DMS53 treated with DMSO at 0.1 percent for 48 hours (cell line): ENCODE measurements at regions not wholly inside any gene's neighbourhood (a gene's known extent, or its start where the extent isn't known, plus 50 kb on each side); places are given as distances from the start of the nearest gene placed in this dataset.

Experiments used
- DNase-seq: peaks from one replicate; lab custom pipeline; 2025; ENCODE audit not compliant: unreplicated experiment; lab: John Stamatoyannopoulos, UW

GRCh38 chr2:57862153-57862552, 184.5 kb upstream of the VRK2 start:
- no peak for DNase-seq

GRCh38 chr2:57862727-57863126, 183.9 kb upstream of the VRK2 start:
- DNase-seq: no peak

GRCh38 chr2:57864926-57865325, 181.7 kb upstream of the VRK2 start:
- no peak for DNase-seq

GRCh38 chr2:57867730-57868129, 178.9 kb upstream of the VRK2 start:
- no peak for DNase-seq

GRCh38 chr2:57868619-57869139, 177.9 kb upstream of the VRK2 start:
- DNase-seq: no peak

DNA sequence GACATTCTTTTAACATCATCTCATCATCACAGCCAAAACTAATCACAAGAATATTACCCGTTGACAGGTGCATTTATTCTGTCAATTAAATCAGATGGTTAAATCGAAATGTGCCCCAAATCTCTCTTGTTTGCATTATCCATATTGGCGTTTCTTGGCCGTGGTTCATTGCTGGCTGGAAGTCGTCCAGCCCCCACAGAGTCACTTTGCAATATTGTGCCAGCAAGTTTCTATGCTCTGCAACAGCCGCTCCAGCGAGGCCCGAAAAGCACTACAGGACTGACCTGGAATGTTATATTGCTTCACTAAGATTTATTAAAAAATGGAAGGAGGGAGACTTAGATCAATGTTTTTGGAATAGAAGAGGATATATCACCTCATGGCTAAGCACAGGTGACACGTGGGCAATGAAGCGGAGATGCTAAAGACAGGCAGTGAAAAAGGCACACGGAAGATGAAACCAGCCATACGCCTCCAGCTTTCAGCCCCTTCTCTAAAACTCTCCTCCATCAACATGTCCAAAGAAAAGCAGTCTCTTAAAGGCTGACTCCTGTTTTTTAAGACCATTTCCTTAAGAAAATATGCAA, 176.8 kb upstream of the VRK2 start:
- DNase-seq: no peak

DNA sequence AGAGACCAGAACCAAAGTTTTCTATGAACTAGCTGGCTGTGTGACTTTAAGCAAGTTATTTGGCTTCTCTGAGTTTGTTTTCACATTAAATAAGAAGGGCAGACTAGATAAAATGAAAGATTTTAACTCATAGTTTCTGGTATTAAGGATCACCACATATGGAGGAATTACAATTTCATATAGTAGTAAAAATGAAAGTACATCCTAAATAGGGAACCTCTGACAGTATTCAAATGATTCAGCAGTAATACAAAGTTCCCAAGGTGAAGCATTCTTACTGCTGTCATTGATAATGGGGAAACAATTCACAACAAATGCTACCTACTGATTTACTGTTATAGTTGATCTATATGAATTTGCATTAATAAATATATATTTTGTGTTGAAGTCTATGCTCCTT, 170.3 kb upstream of the VRK2 start:
- DNase-seq: no peak

DNA sequence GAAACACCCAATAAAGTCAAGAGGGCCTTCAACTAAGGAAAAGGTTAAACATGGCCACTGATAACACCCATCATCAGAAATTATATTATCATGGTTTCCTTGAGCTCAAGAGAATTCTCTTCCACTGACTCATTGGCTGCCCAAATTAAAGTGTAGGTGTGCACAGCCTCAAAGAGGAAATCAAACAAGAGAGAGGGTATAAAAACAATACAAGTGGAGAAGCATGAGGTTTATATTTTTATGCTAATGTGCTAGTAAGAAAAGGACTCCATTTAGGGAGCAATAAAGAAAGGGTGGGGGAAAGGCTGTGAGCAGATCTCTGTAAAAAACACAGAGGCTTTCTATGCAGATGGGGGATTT, 168.8 kb upstream of the VRK2 start:
- DNase-seq: no peak

- no peak for DNase-seq
Observed at GRCh38 chr2:57878171-57878865, 168.3 kb upstream of the VRK2 start.

DNA sequence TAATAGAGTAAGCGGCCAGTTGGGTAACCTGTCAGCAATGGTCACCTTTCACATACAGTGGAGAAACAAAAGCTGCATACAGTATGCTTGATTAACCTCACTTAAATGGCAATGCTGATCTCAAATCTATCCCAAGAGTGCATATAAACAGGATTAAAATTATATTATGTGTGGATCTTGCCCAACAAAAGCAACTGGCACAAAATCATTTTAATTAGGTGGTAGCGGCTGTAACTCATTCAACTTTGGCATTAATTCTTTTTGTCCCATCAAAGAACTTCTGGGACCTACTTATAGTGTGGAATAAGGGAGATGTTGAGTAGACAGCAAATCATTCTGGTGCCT, 167.8 kb upstream of the VRK2 start:
- DNase-seq: no peak

- DNase-seq: no peak
Observed at GRCh38 chr2:57880446-57880845, 166.2 kb upstream of the VRK2 start.

GRCh38 chr2:57880967-57881366, 165.6 kb upstream of the VRK2 start:
- DNase-seq: no peak

DNA sequence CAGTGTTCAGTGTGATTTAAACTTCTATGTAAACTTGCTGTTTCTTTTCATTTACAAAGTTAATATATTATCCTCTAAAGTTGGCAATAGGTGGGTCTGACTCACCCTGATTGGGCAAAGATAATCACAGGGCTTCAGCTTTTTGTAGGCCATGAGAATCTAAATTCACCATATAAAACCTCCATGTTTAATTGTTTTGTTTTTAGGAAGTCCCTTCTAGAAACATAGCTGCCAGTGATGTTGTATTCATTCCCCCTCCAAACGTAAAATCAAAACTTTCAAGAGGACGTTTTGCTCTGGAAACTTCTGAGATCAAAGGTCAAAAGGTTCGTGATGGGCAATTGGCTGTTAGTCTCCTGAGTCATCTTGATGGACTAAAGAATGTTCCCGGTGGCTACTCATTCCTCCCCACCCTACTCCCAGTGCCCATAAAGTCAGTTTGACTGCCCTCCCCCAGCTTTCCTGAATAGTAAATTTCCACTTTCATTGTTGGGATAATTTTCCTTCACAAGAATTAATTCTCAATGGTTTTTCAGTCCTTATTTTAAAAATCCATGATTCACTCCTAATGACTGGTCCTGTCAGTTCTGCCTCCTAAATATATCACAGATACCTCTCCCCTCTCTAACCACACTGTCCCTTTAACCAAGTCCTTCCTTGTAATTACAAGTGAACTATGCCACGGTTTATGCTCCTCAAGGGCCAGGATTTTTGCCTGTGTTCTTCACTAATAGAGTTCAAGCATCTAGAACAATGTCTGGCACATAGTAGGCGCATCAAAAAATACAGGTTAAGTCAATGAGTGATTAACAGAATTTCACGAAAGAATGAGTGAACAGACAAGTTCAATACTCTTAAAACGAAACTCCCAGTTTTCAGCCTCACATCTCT, 164.4 kb upstream of the VRK2 start:
- no peak for DNase-seq

DNA sequence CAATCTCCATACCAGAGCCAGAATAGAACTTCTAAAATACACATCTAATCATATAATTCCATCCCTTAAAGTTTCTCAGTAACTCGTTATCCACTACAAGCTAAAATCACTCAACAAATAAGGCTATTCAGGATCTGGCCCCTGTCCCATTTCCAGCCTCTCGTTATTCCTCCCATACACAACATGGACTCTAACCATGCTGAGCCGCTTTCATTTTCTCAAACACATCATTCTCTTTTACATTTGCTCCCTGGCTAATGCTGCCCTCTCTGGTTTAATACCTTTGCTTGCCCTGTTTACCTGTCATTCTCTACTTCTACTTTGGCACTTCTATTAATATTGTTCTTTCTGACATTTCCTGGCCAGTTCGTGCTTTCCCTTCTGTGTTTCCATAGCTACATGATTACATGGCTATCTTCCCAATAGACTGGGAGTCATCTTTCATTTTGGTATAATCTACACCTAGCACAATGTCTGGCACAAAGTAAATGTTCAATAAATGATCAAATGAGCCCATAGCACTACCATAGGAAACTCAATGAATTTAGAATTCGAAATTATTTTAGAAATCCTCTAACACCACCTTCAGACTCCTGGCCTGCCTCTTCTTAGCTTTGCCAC, 163.6 kb upstream of the VRK2 start:
- DNase-seq: peak; percentile 46

GRCh38 chr2:57884281-57884680, 162.3 kb upstream of the VRK2 start:
- DNase-seq: no peak

- DNase-seq: peak; percentile 59
Observed at GRCh38 chr2:57885742-57886141, 160.9 kb upstream of the VRK2 start.

DNA sequence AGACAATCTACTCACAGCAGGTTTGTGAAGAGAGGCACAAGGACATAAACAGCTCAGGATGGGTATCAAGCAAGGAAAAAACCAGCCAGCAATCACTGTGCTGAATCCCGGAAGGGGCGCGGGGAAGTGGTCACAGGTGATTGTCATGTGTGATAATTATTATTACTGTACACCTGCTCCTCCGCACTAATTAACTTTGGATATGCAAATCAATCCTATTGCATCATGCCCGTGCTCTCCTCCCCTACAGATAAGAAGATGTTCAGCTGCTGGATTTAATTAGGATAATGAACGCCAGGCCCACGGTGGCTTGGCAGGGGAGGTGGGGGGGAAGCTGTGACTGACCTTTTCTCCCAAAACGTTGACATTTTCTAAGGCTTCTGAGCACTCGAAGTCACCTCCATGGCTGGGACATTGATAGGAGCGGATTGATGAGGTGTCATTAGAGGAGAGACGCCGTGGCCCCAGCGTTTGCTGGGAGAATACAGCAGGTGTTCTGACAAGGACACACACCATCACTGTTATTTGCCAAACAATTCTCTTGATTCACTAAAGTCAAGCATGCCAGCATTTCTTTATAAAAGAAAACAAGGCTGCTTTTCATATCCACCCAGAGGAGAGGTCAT, 160.3 kb upstream of the VRK2 start:
- DNase-seq: peak; percentile 35

GRCh38 chr2:57888463-57888862, 158.1 kb upstream of the VRK2 start:
- DNase-seq: no peak

DNA sequence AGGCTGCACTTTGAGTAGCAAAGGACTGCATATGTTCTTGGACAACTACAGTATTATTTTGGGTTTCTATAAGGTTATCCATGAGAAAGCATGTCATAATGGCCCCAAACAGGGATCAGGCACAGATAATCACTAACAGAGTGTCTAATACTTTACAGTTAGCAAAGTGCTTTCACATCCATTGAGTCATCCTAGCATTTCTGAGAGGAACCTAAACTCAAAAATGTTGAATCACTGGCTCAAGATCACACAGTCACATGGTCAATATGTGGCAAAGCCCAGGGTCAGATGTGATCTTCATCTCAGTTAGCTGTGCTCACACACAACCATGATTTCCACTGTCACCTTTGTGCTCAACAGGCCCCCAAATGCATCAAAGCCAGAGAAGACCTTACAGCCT, 156.1 kb upstream of the VRK2 start:
- no peak for DNase-seq

GRCh38 chr2:57891086-57891712, 155.4 kb upstream of the VRK2 start:
- no peak for DNase-seq

GRCh38 chr2:57892920-57893319, 153.7 kb upstream of the VRK2 start:
- DNase-seq: no peak
